22Rv1 (cell line): ENCODE measurements at regions not wholly inside any gene's neighbourhood (a gene's known extent, or its start where the extent isn't known, plus 50 kb on each side); places are given as distances from the start of the nearest gene placed in this dataset.

Experiments
- CTCF ChIP-seq: fragments of 450-650 bp; IDR thresholded peaks from 2 replicates; pipeline ENCODE4 v1.5.1; 2017; ENCODE audit warnings: mild to moderate bottlenecking
- ZFX ChIP-seq: fragments of 450-650 bp; IDR thresholded peaks from 2 replicates; pipeline ENCODE4 v1.6.1; 2017; ENCODE audit warnings: antibody characterized with exemption, borderline replicate concordance

- TF ChIP-seq CTCF: no peak
- no peak for TF ChIP-seq ZFX
Observed at GRCh38 chr13:88739195-88739594, 1068.0 kb downstream of the SLITRK5 start.
